ENCODE measurements at regions not wholly inside any gene's neighbourhood (a gene's known extent, or its start where the extent isn't known, plus 50 kb on each side); places are given as distances from the start of the nearest gene placed in this dataset.

GRCh38 chr1:185446131-185446530 is 129.1 kb upstream of the IVNS1ABP start:
- DNase-seq (no peak), ATAC-seq (no peak)
- Histone ChIP-seq H3K4me2 (ENCODE audit: low read length) (no peak overlapping the region), H3K9me3 (ENCODE audit: low read length) (no peaks in the 10 kb centered on the region), H4K20me1 (ENCODE audit: low read length) (no peaks in the 10 kb centered on the region), H3F3A (ENCODE audit: low read length, unreplicated experiment) (peaks cover 7% of the 10 kb centered on the region), H3K79me2 (ENCODE audit: low read length) (no peaks in the 10 kb centered on the region), H3K27me3 (ENCODE audit: low read length) (no peaks in the 10 kb centered on the region), H3K9ac (ENCODE audit: low read length) (no peak overlapping the region), H2AFZ (ENCODE audit: low read length) (no peak overlapping the region), H3K27ac (ENCODE audit: low read length) (no peak overlapping the region), H3K4me3 (ENCODE audit: low read length) (no peak overlapping the region), H3K4me1 (ENCODE audit: insufficient read depth, low read length) (peaks cover 14% of the 10 kb centered on the region), H3K9me2 (replicated peaks; ENCODE audit: low read length) (no peaks in the 10 kb centered on the region), H3K36me3 (ENCODE audit: low read depth, low read length) (no peaks in the 10 kb centered on the region)
- ChIA-PET CTCF (no interaction called here), POLR2A (ENCODE audit: unreplicated experiment) (no interaction called here)
- intact Hi-C loops (cut with micrococcal nuclease) = no loop called here
- BruUV-seq (replicated peaks) = no TSS peak
- TF ChIP-seq EZH2 (IDR thresholded peaks at IDR 0.05; ENCODE audit: low read length, unreplicated experiment) (no peak), CTCF (conservative IDR thresholded peaks at IDR 0.05; ENCODE audit: low read depth, low read length) (no peak)

DNA sequence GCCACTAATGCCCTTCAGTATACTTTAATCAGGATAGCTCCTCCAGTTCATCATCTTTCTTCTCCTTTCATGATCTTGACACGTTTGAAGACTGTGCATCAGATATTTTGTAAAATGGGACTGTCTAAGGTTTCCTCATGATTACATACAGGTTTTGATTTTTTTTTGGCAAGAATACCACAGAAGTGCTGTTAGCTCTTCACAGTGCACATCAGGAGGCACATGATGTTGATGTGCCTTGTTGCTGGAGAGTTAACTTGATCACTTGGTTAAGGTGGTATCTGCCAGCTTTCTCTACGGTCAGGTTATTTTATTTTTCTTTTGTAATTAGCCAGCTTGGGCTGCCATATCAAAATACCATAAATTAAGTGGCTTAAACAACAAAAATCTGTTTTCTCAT is 128.6 kb upstream of the IVNS1ABP start:
- Histone ChIP-seq H3K27me3 (ENCODE audit: low read length) (no peaks in the 10 kb centered on the region), H4K20me1 (ENCODE audit: low read length) (no peaks in the 10 kb centered on the region), H3K4me2 (ENCODE audit: low read length) (no peak overlapping the region), H3F3A (ENCODE audit: low read length, unreplicated experiment) (peaks cover 8% of the 10 kb centered on the region), H3K79me2 (ENCODE audit: low read length) (no peaks in the 10 kb centered on the region), H3K4me3 (ENCODE audit: low read length) (no peak overlapping the region), H2AFZ (ENCODE audit: low read length) (no peak overlapping the region), H3K9ac (ENCODE audit: low read length) (no peak overlapping the region), H3K9me3 (ENCODE audit: low read length) (no peaks in the 10 kb centered on the region), H3K36me3 (ENCODE audit: low read depth, low read length) (no peaks in the 10 kb centered on the region), H3K9me2 (replicated peaks; ENCODE audit: low read length) (no peaks in the 10 kb centered on the region), H3K4me1 (ENCODE audit: insufficient read depth, low read length) (peaks cover 18% of the 10 kb centered on the region), H3K27ac (ENCODE audit: low read length) (no peak overlapping the region)
- no TSS peak for BruUV-seq (replicated peaks)
- POLR2A ChIA-PET (ENCODE audit: unreplicated experiment) = no interaction called here
- DNase-seq (no peak), ATAC-seq (no peak)
- intact Hi-C loops (cut with micrococcal nuclease) = no loop called here
- CTCF ChIA-PET = no interaction called here
- no peak for TF ChIP-seq CTCF (conservative IDR thresholded peaks at IDR 0.05; ENCODE audit: low read depth, low read length)
- no peak for TF ChIP-seq EZH2 (IDR thresholded peaks at IDR 0.05; ENCODE audit: low read length, unreplicated experiment)

DNA sequence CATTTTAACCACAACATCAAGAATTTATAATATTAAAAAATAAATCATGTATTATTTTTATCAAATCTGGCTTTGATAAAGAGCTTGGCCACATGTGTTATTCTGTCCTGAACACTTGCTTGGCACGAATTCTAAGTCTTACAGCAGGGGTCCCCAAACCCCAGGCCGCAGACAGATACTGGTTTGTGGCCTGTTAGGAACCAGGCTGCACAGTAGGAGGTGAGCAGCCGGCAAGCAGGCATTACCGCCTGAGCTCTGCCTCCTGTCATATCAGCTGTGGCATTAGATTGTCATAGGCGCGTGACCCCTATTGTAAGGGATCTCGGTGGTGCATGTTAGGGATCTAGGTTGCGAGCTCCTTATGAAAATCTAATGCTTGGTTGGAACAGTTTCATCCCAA is 127.6 kb upstream of the IVNS1ABP start:
- ATAC-seq (no peak), DNase-seq (no peak)
- Histone ChIP-seq H3K9me2 (replicated peaks; ENCODE audit: low read length) (no peaks in the 10 kb centered on the region), H2AFZ (ENCODE audit: low read length) (no peak overlapping the region), H3K79me2 (ENCODE audit: low read length) (no peaks in the 10 kb centered on the region), H3K4me1 (ENCODE audit: insufficient read depth, low read length) (peaks cover 26% of the 10 kb centered on the region), H3K27ac (ENCODE audit: low read length) (no peak overlapping the region), H3K4me3 (ENCODE audit: low read length) (no peak overlapping the region), H3K36me3 (ENCODE audit: low read depth, low read length) (no peaks in the 10 kb centered on the region), H4K20me1 (ENCODE audit: low read length) (no peaks in the 10 kb centered on the region), H3K4me2 (ENCODE audit: low read length) (no peak overlapping the region), H3K9me3 (ENCODE audit: low read length) (no peaks in the 10 kb centered on the region), H3K27me3 (ENCODE audit: low read length) (no peaks in the 10 kb centered on the region), H3K9ac (ENCODE audit: low read length) (no peak overlapping the region), H3F3A (ENCODE audit: low read length, unreplicated experiment) (peaks cover 8% of the 10 kb centered on the region)
- CTCF ChIA-PET = no interaction called here
- TF ChIP-seq EZH2 (IDR thresholded peaks at IDR 0.05; ENCODE audit: low read length, unreplicated experiment) (no peak), CTCF (conservative IDR thresholded peaks at IDR 0.05; ENCODE audit: low read depth, low read length) (no peak), EZH2phosphoT487 (IDR thresholded peaks at IDR 0.05; ENCODE audit: borderline replicate concordance, low read length) (no peak)
- no TSS peak for BruUV-seq (replicated peaks)
- intact Hi-C loops (cut with micrococcal nuclease) = no loop called here
- POLR2A ChIA-PET (ENCODE audit: unreplicated experiment) = no interaction called here

Measured in PC-3 (cell line).